Stomach (tissue), 4 donors: ENCODE measurements at regions not wholly inside any gene's neighbourhood (a gene's known extent, or its start where the extent isn't known, plus 50 kb on each side); places are given as distances from the start of the nearest gene placed in this dataset.

Source experiments
- CTCF ChIP-seq, 7 experiments: fragments of 450-650 bp in 4 of 7; fragments of 200-600 bp in 3 of 7; sonication (generic) in 3 of 7; IDR thresholded peaks; one replicate each; pipeline ENCODE4 v1.5.1; 2016 to 2019; ENCODE audit warnings: antibody characterized with exemption in 7 of 7, control low read depth in 2 of 7, mild to moderate bottlenecking in 1 of 7
- POLR2A ChIP-seq, 4 donors: fragments of 450-650 bp; IDR thresholded peaks; one replicate each; pipeline ENCODE4 v1.6.1; 2016; ENCODE audit warnings: antibody characterized with exemption in 4 of 4, control low read depth in 2 of 4, mild to moderate bottlenecking in 1 of 4, moderate library complexity in 1 of 4
- POLR2AphosphoS5 ChIP-seq, 3 donors: sonication (generic); formaldehyde crosslinking; IDR thresholded peaks; one replicate each; pipeline ENCODE4 v1.6.1; 2016; ENCODE audit warnings: antibody characterized with exemption in 3 of 3

DNA sequence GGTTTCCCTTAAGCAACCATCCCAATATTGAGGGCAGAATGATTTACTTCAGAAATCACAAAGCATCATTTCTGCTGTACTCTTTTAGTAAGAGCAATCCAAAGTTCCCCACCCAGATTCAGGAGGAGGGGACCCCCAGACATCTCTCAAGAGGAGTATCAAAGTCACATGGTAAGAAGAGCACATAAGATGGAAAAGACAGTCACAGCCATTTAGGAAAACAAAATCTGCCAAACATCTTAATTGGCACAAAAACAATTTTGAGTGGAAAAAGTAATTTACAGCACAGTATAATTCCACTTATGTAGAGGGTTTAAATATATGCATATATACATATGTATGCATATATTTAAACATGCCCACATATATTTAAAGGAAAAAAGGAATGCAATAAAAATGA, 1329.0 kb upstream of the CELF2 start:
- TF ChIP-seq CTCF (IDR thresholded peaks at IDR 0.05), result no peak
- no peak for TF ChIP-seq POLR2AphosphoS5 (IDR thresholded peaks at IDR 0.05)
- TF ChIP-seq POLR2A (IDR thresholded peaks at IDR 0.05), result no peak
